ENCODE measurements at regions not wholly inside any gene's neighbourhood (a gene's known extent, or its start where the extent isn't known, plus 50 kb on each side); places are given as distances from the start of the nearest gene placed in this dataset.
A peak's percentile ranks its signal among the peaks of the same experiment; 100 is the strongest.
"Not testable (repeated sequence)": the region's sequence is repeated elsewhere in the genome, so short reads cannot be mapped to it uniquely, and the experiment has no call there.

DNA sequence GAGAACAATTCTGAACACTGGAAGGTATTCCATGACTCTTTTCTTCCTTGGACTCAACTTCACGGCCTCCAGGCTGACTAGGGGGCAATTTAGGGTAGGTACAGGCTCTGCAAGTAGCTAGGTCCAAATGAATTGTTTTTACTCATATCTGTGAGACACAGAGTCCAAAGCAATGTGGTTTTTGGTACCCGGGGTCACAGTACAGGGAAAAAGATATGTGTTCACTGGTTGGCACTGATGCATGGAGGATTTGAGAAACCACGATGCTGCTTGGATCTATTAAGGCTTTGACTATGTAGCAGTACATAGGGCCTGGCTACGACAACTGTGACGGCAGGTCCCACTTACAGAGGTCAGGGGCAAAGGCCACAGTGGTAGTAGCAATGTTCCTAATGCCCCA, 200.6 kb downstream of the DUSP10 start:
- no peak for DNase-seq

DNA sequence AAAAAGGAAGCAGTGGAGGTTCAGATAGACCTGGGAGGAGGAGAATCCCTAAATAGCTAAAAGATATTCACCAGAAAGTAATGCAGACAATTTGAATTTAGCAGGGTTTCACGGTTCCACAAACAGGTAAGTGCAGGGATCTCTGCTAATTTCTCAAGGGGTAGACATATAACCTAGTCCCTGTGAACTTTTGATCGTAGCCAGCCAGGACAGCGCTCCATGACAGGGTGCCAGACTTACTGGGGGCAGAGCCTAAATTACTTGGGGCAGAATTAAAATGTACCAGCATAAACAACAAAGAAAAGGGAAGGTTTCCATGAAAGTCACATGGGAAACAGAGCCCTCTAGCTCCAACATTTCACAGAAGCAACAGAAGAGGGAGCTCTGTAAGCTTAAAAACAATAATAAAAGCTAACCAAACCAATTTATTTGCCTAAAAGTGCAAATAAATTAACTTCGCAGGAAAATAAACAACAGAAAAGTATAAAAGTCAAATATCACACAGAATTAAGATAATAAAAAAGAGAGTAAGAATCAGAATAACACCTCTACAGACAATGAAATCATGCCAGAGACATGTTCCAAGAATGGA, 198.3 kb downstream of the DUSP10 start:
- DNase-seq, result peak; percentile 47 to 70 (median 52)

DNA sequence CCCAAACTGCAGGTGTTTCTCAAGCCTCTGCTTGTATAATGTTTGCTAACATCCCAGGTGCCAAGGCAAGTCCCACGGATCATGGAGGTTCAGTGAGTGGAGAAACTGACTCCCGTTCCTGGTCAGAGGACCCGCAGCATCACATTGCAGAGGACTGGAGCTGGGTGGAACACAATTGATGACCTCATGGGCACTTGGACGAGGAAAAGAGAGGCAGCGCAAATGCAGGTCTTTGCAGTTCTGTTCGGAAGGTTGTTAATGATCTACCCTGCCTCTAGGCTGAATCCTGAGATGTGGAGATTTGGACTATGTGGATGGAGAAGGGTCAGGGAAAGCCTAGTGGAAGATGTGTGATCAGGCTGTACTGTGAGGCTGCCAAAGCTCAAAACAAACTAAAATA, 192.9 kb downstream of the DUSP10 start:
- no peak for DNase-seq

DNA sequence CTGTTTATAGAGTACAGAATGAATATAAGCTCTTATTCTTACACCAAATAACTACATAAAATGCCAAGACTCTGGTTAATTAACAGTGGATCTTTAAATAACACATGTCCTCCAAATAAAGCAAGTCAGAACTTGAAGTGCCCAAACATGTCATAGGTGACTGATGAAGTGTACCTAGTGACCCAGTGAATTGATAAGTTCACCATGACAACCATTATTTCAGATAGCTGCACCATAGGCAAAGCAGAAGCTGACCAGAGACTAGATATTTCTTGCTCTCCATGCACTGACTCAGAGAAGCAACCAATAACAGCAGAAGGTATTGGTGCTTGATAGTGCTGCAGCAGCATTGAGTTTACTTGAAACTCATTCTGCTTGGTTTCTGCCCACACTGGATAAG, 192.1 kb downstream of the DUSP10 start:
- DNase-seq, result no peak

DNA sequence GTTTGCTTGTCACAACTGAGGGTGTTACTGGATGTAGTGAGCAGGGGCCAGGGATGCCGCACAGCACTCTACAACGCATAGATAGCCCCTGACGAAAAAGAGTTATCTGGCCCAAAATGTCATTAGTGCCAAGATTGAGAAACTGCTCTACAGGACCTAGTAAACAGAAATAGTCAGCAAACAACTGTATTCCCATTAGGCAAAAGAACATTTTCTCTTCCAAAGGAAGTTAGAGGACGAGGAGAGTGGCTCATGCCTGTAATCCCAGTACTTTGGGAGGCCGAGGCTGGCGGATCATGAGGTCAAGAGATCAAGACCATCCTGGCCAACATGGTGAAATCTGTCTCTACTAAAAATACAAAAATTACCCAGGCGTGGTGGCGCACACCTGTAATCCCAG, 189.1 kb downstream of the DUSP10 start:
- not testable (repeated sequence) for DNase-seq

DNA sequence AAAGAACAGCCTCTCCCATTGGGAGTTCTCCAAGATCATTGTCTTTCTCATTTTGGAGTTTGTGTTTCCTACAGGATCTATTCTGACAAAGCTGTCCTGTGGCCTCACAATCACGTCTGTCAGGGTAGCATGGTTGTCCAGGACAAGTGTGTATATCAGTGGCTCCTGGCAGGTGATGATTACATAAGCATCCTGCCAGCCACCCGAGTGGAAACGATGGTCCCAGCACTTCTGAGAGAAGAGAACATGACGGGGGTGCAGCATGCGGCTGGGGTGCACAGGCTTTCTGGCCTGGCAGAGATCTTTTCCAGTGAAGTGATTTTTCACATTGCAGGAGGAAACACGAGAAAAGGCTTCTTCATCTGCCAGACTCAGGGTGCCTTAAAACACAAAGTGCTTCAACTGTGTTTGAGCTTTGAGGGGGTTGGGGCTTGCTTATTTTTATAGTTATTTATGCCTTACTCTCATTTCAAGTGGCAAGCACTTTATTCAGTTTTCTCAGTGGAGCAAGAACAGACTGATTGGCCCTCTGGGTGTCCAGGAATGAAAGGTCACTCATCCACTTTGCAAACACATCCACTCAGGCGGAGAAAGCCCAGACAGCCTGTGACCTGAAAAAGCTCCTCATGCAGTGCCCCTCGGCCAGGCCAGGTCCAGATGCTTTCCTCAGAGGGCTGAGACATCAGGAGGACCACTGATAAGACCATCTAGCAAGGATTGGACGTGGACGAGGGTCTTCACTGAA, 186.0 kb downstream of the DUSP10 start:
- DNase-seq, result no peak

DNA sequence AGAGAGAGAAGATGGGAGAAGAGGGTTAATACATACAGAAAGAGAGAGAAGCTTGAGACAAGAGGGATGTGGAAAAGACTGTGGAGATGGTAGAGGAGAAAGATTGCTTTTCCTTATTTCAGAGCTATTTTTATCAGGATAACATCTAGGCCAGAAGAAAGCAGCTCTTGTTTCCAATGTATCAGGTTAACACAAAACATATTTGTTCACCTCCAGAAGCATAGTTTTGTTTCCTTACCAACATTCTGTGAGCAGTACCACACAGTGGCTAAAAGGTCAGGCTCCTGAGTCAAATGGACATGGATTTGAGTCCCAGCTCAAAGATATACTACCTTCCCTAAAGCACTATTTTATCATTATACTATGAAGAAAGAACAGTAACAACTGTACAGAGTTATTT, 185.5 kb downstream of the DUSP10 start:
- no peak for DNase-seq

DNA sequence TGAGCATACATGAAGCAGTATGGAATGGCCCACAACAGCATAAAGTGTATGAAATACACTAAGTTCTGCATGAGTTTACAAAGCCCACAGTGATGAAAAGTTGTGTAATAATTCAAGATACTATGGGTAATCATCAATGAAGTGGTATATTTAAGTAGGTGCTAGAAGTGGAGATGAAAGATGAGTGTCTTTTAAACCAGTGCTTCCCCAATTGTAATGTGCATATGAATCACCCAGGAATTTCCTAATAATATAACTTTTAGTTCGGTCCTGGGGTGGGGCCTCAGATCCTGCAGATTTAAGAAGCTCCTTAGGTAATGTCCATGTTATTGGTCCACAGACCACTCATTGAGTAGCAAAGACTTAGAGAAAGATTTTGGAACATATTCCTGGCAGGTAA, 184.9 kb downstream of the DUSP10 start:
- DNase-seq, result peak; percentile 30 to 68 (median 57)

DNA sequence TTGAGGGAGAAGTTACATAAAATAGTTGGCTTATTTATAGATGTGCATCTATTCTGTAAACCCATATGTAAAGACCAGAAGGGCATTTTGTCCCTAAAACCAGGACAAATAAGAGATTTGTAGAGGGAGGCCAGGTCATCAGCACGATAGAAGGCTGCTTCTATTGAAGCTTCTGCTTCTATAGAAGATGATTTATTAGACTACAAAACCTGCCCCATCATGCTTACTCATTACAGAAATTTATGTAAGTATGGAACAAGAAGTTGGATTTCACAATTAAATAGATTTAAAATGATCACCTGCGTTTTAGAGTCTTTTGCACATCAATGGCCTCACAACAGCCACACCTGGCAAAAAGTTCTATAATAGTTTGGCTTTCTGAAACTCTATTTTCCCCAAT, 183.5 kb downstream of the DUSP10 start:
- no peak for DNase-seq

DNA sequence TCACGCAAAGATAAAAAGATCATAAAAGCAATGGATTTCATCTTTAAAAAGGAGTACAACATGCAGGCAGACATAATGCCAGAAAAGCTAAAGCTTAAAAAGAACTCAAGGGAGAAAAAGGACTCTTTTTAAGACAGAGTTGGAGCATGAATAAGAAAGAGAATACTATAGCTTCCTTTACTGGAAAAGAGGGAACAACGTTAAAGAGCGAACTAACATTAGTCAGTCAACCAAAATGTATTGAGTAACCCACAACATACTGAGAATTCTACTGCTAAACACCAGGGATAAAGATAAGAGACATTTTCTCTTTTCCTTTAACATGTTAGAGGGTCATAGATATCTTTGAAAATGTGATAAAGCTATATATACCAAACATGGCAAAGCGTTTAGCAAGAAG, 182.0 kb downstream of the DUSP10 start:
- DNase-seq, result peak; percentile 15 to 53 (median 30)

DNA sequence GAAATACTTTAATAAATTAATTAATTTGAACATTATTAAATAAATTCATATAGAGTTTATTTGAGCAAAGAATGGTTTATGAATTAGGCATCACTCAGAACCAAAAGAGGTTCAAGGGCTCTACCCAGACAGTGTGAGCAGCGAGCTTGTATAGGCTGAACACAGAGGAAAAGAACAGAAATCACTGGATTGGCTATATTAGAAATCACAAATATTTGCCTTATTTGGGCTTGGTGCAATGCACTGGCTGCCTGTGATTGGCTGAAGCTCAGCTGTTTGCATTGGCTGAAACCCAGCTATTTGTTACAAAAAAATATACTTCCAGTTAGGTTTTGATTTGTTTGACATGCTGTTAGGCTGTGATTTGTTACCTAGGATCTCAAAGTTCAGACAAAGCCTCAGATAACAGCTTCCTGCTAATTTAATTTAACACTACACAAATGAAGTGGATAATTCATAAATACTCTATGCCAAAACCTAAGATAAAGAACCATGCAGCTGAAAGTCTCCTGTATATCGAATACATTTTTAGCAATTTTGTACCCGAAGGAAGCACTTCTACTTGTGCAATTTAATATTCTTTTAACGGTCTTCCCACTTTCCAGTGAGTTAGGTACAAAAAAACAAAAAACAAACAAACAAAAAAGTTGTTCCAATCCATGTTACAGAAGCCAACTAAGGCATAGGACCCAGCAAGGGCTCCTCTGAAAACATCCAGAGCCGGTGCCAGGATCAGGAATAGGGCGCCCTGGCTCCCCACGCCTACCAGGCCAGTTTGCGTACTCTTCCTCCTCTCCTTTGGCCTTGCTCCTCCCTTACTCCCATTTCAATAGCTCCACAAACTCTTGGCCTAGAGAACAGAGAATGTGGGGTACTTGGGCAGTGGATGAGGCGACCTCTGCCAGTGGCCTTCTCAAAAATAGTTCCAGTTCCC, 179.1 kb downstream of the DUSP10 start:
- DNase-seq, result no peak

DNA sequence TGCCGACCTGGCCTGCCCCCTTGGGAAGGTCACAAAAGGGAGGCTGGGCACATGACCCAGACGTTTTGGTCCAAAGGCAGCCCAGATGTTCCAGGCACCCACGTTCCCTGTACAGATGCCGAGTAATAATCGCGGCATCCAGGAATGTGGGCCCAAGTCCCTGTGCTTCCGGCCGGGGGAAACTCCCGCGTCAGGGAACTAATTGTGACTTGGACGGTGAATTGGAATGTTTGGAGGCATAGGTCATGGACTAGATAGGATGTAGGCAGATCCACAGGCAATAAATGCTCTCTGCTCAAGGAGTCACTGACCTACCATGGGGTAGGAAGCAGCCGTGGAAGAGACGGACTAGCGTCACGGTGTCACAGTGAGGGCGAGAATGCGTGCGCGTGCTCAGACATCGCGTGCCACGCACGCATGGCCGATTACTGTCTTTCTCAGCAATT, 178.4 kb downstream of the DUSP10 start:
- DNase-seq, result no peak

DNA sequence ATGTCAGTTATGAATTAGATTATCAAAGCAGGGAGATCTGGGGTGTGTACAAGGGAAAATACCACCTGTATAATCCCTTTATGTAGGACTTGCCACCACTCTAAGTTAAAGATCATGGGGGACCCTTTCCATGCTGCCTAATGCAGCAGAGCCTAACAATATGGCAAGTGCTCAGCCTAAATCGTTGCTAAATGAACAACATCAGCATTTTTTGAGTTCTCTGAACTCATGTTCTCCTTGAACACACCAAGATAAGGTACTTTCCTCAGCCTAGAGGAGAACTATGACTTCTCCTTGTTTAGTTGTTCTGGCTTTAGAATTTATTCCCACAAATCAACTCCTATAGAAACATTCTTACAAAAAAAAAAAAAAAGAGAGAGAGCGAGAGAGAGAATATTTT, 177.0 kb downstream of the DUSP10 start:
- no peak for DNase-seq

DNA sequence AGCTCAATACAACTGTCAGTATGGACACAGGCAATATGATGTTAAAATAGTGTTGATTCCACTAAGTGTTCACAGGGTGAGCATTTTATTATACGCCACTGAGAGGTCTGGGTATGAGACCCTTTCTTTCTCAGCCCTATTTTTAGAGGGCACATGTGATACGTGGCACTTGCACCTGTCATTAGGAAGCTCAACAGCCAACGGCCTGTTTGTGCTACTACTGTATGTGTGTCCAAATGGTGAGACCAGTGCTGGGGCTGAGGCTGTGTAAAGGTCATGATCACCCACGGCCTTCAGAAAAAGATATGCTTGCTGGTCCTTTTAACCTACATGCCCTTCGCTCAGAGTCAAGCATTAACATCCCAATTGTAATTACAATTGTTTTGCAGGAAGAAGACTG, 176.2 kb downstream of the DUSP10 start:
- DNase-seq, result no peak

DNA sequence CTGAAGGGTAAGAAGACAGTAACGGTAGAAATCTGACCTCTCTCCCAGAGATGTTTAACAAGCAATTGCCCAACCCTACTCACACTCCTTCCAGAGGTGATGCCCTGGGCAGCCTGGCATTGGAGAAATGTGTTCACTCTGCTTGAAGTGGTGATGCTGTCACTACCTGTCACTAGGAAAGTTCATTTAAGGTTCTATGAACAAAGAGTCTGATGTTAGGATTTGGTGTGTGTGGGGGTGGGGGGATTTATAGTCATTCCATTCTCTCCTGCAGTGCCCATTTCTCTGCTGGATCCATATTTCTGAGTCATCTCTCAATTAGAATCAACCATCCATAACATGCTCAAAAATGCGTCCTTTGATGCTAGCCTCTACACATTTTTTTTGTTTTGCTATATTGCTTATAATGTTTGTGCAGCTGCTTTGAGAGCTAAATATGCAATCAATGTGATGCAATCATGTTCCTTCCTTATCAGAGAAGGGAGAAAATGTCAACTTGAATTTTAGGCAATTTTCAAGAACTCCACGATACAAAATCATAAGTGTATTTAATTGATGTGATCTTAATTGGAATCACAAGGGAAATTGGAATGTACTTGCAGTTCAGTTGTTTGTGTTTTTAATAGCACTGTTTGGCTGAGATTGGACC, 173.9 kb downstream of the DUSP10 start:
- DNase-seq, result peak in 1 of 3 donors; percentile 41

DNA sequence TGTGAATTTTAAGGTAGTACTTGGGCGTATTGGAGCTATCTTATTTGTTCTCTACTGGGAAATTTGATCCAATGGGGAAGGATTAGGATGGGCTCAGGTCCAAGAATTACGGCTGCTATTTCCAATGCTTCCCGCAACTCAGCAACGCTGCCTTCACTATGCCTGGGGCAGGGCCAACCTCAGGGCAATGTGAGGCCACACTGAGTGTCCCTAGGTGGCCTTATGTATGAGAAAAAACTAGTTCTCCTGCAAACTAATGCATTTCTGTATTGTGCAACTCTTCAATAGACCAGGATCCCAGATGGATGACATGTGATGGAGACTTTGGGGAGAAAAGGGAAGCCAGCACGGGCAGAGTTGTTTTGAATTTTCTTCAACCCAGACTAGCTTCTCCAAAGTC, 168.1 kb downstream of the DUSP10 start:
- DNase-seq, result peak in 2 of 3 donors; percentile 8 to 32

DNA sequence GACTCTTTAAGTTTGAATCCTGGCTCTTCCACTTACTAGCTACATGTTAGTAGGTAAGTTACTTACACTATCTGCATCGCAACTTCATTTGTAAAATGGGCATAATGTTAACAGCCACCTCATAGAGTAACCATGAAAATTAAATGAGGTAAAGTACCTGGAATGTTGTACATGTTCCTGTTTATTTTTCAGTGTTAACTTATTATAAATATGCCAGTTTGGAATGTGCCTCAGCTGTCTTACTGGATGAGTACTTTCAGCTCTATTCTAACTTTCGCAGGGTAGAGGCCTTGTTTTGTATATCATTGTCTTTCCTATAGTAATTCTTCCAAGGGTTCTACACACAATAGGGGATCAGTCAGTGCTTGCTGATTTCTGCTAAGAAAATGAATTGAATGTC, 167.4 kb downstream of the DUSP10 start:
- DNase-seq, result no peak

DNA sequence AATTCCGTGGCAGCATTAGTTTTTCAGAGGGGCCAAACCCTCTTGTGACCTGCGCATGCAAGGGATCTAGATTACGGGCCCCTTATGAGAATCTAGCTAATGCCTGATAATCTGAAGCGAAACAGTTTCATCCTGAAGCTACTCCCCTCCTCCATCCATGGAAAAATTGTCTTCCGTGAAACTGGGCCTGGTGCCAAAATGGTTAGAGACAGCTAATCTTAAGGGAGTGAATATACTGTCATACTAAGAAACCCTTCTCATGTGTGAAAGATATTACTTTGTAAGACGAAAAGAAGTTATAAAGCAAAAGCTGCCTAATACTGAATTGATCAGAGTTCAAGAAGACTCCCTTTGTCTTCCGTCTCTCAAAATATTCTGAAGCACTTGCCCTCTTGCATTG, 166.3 kb downstream of the DUSP10 start:
- no peak for DNase-seq

DNA sequence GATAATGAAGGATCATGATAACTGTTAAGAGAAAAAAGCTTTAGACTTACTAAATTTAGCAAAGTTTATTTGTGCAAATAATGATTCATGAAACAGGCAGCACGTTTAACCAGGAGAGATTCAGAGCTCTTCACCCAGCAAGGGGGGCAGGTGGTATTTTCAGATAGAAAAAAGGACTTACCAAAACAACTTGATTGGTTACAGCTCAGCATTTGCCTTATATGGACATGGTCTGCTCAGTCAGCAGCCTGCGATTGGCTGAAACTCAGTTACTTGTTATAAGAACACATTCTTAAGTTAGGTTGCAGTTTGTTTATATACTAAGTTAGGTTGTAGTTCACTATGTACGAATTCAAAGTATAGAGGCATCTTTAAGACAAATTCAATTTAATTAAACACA, 165.6 kb downstream of the DUSP10 start:
- no peak for DNase-seq

DNA sequence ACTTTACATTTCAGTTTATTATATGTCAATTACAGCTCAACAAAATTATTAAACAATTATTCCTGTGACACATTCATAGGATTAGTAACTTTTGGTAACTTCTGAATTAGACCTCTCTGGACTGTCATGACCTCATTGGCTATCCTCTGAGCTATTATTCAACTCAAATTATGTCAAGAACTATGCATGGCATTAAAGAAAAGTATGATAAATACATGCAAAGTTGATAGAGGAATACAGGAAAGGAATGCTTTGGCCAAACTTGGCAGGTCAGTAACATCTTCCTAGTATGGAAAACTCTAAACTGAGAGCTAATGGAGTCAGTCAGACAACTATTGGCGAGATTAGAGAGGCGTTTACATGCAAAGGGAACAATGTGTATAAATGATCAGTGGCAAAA, 158.4 kb downstream of the DUSP10 start:
- no peak for DNase-seq

DNA sequence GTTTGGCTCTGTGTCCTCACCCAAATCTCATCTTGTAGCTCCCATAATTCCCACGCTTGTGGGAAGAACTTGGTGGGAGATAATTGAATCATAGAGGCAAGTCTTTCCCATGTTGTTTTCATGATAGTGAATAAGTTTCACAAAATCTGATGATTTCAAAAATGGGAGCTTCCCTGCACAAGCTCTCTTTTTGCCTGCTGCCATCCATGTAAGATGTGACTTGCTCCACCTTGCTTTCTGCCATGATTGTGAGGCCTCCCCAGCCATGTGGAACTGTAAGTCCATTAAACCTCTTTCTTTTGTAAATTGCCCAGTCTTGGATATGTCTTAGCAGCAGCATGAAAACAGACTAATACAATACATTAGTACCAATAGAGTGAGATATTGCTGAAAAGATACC, 154.9 kb downstream of the DUSP10 start:
- DNase-seq, result not testable (repeated sequence)

DNA sequence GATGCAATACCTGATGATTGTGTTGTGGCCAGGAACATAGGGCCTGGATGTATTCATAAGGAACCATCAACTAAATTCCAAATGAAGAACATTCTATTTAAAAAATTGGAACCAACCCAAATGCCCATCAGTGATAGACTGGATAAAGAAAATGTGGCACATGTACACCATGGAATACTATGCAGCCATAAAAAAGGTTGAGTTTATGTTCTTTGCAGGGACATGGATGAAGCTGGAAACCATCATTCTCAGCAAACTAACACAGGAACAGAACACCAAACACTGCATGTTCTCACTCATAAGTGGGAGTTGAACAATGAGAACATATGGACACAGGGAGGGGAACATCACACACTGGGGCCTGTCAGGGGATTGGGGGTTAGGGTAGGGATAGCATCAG, 150.6 kb downstream of the DUSP10 start:
- not testable (repeated sequence) for DNase-seq

DNA sequence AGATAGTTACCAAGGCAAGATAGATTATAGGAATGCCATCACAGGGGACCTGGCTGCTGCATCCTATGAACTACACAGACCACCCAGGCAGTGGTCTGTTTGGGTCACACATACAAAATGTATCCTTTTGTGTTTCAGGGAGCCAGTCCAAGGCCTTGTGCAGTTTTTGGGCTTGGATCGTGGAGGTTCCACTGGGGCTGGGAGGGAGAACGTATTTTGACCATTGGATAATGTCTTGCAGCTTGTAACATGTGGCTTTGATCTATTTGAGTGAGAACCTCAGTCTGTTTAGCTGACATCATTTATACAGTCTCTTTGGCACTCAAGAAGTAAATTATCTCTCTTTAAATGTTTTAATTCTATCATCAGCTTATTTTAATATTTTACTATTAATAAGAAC, 147.3 kb downstream of the DUSP10 start:
- DNase-seq, result no peak

Data from suppressor macrophage treated with lipopolysaccharide for 1 hour (primary cell).